SIG-M5 treated with dmso at 0.1 percent for 504 hours (cell line): ENCODE measurements at regions not wholly inside any gene's neighbourhood (a gene's known extent, or its start where the extent isn't known, plus 50 kb on each side); places are given as distances from the start of the nearest gene placed in this dataset.
"Not testable (repeated sequence)": the region's sequence is repeated elsewhere in the genome, so short reads cannot be mapped to it uniquely, and the experiment has no call there.

Source experiments
- DNase-seq: peaks from one replicate; lab custom pipeline; 2025; ENCODE audit not compliant: unreplicated experiment; lab: John Stamatoyannopoulos, UW

DNA sequence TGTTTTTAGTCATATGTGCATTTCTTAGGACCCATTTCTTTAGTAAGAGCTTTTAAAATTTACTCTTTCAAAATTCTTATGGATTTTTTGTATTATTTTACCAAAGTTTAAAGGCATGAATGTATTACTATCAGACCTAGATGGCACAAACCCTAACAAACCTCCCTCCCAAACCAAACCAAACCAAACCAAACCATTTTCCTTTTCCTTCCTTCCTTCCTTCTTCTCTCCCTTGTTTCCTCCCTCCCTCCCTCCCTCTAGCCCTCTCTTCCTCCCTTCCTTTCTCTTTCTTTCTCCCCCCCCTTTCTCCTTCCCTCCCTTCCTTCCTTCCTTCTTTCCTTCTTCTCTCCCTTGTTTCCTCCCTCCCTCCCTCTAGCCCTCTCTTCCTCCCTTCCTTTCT is 1001.8 kb upstream of the CITED2 start:
- DNase-seq = no peak

DNA sequence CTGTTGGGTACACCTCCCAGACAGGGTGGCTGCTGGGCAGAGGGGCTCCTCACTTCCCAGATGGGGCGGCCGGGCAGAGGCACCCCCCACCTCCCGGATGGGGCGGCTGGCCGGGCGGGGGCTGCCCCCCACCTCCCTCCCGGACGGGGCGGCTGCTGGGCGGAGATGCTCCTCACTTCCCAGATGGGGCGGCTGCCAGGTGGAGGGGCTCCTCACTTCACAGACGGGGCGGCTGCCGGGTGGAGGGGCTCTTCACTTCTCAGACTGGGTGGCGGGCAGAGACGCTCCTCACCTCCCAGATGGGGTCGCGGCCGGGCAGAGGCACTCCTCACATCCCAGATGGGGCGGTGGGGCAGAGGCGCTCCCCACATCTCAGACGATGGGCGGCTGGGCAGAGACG is 999.3 kb upstream of the CITED2 start:
- DNase-seq = not testable (repeated sequence)

DNA sequence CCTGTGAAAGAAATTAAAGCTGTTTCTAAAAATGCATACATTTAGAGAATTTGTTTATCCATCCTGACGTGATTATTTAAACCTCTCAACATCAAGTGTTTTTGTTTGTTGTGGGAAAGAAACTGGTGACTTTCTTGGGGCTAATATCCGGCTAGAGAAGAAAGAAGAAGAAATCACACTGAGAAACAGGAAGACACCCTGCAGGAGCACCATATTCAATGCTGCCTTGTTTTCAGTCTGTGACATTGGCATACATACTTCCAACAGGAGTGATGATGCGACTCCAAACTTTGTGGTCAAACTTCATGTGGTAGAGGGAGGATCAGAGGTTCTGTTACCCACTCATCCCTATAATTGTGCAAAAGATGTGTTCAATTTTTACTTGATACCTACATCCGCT is 997.6 kb upstream of the CITED2 start:
- no peak for DNase-seq

DNA sequence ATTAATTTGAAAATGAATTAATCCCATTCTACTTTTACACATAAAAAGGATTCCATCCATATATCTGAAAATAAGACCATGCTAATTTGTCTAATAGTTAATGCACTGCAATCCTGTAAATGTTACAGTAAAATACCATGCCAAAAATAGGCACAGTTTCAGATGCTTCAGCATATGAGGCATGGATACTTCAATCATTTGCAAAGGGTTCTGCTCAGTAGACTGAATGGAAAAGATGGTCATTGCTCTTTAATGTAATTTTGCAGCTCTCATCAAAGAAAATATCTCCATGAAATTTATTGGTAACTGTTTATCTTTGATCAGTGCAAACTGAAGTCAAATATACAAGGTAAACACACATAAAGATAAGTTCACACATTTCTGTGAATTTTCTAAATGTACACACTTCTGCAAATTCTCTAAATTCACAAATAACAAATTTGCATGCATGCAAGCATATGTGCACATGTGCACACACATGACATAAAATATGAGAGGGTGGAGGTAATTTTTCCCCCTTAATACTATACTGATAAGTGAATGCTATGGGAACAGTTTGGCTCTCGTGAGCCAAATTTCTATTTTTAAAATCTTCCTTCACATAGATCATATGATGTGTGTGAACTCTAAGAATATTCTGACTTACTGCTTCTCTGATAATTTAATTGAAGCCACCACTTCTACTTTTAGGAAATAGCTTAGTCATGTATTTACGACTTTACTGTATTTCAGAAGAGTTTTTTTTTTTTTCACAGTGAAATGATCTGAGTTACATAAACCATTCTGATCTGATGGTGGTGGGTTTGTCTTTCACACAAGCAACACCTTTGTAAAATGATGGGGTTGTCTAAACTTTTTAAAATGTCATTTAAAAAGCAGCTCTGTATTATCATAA is 996.8 kb upstream of the CITED2 start:
- DNase-seq = no peak

DNA sequence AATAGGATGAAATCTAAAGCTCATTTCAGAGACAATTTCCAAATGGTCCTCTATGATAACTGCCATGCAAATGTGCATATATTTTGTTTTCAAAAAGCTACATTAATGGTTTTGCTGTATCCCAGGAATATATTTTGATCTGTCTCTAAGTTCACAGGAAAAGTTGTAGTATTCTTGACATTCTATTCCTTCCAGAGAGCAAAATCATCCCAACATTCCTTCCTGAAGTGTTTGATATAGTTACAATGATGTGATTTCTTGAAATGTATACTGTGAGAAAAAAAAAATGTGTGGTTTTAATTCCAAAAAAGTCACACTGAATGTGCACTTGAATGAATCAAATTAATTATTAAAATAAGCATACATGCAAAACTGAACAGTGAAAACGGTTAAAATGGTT is 996.0 kb upstream of the CITED2 start:
- no peak for DNase-seq

DNA sequence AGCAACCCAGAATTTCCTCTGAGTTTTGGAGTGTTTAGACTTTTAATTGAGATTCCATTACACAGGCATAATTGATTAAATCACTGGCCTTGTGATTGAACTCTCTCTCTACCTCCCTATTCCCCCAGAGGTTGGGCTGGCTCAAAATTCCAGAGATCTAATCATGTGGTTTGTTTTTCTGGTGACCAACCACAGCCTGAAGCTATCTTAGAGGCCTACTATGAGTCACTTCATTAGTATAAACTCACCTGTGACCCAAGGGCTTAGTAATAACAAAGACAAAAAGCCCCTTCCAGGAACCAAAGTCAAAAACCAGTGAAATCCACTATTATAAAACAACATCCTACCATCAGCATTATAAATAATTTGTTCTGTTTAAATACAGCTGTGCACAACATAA is 992.5 kb upstream of the CITED2 start:
- DNase-seq = no peak

DNA sequence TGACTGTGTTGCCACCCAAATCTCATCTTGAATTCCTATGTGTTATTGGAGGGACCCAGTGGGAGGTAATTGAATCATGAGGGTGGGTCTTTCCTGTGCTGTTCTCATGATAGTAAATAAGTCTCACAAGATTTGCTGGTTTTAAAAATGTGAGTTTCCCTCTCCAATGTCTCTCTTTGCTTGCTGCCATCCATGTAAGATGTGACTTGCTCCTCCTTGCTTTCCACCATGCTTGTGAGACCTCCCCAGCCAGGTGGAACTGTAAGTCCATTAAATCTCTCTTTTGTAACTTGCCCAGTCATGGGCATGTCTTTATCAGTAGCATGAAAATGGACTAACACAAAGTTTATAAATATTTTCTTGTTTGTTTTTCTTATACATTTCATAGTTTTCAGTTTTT is 990.5 kb upstream of the CITED2 start:
- no peak for DNase-seq

DNA sequence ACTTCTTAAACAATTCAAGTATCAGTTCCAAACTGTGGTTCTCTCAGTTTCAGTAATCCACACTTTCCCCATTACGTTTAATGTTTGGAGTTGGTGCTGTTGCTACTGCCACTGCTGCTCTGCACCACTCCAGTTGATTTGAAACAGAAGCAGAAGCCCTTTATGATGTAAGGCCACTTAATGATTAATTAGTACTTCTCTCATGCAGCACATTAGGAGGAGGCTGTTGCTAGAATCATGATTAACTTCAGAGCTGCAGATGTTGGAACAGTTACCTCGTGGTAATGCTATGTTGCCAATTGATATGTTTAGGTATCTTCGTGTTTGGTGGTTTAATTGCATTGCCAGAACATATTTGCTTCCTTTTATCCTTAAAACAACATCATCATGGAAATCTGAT is 986.2 kb upstream of the CITED2 start:
- no peak for DNase-seq

DNA sequence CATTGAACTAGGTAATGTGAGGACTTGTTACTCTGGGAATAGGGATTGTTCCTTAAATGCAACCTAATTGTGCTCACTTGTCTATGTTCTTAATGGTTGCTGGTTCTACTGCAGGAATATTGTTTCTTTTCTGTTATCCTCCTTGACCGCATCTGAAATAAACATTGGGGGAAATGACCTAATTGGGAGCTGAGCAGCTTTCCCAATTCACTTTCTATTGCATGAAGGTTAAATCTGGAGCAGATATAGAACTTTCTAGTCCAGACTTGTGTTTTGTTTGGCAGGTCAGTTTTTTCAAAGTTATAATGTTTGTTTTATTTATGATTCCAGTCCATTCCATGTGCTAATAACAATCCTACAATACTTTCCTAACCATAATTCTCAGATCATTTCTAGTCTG is 981.0 kb upstream of the CITED2 start:
- DNase-seq = no peak

DNA sequence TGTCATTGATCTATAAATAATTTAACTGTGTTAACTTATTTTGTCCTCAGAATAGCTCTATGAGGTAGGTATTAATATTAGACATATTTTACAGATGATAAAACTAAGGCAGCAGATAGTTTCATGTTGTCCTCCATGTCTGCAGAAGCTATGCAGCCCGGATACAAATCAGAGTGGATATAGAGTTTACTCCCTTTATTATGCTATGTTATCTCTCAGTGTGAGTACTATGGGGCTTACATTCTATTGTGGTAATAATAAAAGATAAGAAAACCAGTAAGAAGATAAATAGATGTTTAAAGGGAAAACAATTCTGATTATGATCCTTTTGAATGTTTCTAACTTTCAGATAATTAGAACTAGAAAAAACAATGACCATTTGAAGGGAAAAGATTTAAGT is 979.8 kb upstream of the CITED2 start:
- no peak for DNase-seq

DNA sequence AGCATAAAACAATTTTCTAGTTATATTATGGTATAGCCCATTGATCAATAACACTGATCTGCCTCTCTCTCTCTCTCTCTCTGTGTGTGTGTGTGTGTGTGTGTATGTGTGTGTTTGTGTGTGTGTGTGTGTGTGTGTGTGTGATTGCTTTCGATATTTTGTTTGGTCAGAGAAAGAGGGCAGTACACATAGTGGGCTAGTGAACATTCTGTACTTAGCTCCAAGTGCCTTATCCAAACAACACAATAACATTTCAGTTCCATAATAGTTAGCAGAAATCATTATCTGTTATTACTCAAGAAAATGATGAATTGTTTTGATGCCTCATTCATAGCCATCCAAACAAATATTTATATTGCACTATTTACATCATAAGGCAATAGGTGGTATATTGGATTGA is 979.1 kb upstream of the CITED2 start:
- no peak for DNase-seq

DNA sequence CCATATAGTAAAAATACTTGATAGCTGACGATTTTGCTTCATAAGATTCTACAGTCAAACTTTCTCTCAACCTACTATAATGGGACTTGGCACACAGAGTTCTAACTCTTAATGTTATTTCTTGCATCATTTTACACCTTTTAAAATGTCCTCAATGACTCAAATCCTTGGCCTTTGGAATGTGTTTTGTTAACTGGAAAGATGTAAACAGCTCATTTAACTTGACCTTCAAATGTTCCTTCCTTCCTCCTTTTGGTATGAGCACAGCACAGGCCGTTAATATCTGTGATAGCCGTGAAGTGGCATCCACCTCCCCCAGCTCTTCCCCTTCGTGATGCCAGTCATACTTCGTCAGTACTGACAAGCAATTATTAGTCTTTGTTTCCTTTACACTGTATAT is 972.0 kb upstream of the CITED2 start:
- DNase-seq = no peak

DNA sequence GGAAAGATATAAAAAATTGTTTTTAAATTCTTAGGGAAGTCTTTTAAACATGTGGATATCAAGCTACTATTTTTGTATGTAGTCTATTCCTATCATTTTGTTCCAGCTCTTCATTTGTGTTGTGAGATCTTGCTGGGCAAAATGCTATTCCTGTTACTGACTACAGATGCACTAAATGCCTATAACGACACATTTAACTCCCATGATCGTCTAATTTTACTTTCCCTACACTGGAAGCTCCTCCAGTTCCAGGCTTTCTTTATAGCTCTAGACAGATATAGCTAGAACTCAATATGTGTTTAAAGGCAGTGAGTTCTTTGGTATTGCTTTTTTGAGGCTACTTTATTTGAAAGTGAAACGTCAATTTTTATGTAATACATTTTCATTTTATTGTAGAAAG is 971.5 kb upstream of the CITED2 start:
- DNase-seq = no peak

DNA sequence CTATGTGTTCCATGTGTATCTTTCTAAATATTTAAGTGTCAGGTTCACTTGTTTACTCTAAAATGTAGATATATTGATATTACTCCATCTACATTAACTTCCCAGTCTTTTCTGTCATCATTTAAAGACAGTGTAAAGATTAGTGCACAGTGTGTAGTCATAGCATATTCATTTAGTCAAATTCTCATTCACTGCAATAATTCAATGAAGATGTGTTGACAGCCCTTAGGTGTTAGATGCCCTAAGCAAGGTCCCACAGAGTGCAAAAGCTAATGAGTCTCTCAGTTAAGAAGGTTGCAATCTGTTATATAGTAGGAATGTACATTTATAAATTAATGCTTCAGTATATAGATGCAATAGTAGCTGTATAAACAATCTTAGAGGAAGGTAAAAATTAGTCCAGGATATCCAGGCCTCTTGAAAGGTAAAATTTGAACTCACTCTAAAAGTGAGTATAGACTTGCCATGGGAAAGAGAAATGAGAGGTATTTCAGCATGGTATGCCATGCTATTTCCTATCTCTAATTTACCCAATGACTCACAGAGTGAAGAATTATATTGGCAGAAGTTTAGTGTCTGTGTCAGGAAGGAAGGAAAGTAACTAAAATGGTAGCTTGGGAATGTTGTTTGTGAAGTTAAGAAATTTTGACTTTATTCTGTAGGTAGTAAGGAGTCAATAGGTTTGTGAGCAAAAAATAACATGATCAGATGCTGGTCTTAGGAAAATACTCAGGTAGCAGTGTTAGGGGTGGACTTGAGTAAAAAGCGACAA is 969.9 kb upstream of the CITED2 start:
- DNase-seq = no peak

DNA sequence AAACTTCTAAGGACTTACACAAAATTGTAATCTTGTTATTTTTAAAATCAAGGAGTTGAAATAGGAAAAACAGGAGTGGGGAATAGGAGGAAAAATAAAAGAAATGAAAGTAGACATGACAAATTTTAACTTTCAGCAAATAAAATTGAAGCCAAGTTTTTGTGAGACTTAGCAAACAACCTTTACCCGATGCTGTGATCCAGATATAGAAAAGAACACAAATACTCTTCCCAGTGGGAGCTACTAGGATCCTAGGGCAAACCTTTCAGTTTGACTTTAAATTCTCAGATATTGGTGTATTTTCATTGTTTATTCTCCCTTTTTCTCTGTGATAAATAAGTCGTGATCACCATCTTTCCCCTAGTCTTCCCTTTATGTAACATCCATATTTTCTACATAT is 968.7 kb upstream of the CITED2 start:
- no peak for DNase-seq

DNA sequence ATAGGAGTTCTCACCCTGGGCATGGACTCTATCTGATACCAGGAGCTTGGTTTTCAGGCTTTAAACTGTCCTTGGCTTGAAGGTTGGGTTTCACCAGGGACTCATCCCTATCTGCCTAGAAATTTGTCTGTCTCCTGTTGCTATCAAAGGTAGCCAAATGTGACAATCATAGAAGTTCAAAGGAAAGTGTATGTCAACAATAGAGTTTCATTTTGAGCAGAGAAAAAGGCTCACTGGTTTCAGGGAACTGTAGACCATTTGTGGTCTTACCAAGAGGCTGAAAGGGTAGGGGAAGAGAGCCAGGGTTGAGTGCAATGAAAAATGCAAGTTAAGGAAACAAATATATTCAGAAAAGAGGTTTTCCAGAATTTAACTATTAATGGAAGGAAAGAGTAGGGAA is 966.8 kb upstream of the CITED2 start:
- no peak for DNase-seq

DNA sequence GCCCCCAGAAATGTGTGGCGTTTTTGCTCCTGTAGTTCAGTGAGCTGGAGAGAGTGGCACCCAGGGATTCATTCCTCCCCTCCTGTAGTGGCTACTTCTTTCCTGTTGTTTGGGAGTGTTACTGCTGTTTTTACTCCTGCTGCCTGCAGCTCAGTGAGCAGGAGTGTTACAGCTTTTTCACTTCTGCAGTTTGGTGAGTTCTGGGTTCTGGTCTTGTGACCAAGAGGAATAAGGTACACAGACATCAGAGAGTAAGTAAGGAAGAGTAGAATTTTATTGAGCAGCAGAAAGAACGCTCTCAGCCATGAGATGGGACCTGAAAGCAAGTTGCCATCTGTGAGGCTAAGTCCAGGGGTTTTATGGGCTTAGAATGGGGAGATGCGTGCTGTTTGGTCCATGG is 966.3 kb upstream of the CITED2 start:
- DNase-seq = no peak

DNA sequence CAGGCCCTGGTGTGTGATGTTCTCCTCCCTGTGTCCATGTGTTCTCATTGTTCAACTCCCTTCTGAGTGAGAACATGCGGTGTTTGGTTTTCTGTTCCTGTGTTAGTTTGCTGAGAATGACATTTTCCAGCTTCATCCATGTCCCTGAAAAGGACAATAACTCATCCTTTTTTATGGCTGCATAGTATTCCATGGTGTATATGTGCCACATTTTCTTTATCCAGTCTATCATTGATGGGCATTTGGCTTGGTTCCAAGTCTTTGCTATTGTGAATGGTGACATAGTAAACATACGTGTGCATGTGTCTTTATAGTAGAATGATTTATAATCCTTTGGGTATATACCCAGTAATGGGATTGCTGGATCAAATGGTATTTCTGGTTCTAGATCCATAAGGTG is 964.6 kb upstream of the CITED2 start:
- not testable (repeated sequence) for DNase-seq

DNA sequence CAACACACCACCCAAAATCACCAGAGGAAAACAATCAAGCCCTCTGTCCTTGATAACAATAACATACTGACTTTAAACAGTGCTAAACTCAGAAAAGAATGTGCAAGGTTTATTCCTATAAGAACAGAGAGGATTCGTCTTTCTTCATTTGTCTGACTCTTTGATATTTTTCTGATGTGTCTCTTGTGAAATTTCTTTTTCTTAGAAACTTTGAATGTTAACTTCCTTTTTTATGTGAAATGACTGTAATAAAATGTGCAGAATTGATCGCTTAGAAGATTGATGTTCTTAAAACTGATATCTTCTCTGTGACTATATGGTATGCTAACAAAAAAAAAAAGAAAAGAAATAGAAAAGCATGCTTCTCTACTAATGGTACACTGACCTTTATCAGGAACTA is 947.4 kb upstream of the CITED2 start:
- peak; percentile 30 for DNase-seq

DNA sequence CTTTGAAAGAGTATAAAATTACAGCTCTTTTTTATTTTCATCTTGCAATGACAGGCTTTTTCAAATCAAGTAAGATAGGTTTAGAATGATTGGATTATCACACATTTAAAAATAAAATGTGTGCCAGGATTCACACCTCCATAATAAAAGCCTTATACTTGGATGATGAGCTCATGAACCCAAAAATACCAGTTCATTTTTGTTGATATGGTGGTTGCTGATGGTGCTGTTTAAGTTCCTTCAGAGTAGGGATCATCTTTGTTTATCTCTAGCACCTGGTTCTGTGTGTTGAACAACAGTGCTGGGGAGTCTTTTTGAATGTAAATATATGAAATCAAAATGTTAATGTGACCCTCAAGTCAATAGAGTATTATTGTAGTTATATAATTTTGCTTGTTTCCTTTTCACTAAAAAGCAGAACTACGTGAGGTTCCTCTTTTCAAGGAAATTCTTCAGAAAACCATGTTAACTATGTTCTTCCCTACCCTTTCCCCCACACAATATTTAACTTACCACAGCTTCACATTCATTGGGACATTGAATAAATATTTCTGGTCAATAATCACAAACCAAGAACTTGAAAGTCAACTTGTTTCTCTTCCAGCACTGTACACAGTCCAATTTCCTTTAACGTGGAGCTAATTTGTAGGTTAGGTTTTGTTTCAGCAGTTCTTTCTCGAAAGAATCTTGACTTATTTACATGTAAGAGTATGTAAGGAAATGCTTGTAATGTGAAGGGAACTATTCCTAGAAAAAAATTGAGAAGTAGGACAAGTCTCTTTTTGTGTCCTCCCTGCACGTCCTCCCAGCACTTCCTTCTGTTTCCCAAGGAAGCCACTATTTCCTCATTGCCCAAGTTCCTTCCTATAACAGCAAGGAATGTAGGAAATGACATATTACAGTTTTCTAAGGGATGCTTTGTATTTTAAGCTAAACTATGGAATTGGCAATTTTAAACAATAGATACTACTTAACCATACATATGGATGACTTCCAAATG is 945.9 kb upstream of the CITED2 start:
- peak; percentile 67 for DNase-seq

DNA sequence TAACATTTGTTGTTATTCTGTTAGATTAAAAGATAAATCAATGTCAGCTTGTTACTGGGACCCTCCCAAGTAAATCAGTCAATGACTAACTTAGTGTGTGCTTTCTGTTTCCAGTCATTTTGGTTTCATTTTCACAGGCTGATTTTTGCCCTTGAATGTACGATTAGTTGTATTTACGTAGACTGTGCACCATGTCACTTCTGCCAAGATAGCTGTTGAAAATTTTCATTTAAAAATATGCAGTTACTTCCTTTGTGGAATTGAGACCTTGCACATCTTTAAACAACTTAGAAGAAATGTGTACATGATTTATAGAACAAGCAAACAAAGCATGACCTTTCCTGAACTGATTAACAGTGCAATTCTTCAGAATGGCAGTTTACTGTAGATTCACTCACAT is 944.8 kb upstream of the CITED2 start:
- DNase-seq = no peak
